Panc1 (cell line): ENCODE measurements at regions not wholly inside any gene's neighbourhood (a gene's known extent, or its start where the extent isn't known, plus 50 kb on each side); places are given as distances from the start of the nearest gene placed in this dataset.

ENCODE experiments used
- TF ChIP-seq, protein P1 (sequence below), 2 experiments: IDR thresholded peaks; 2 replicates each; pipeline ENCODE4 v1.6.1; 2011 to 2012; ENCODE audit warnings: low read depth in 2 of 2, control low read depth in 1 of 2, low read length in 1 of 2, mild to moderate bottlenecking in 1 of 2, moderate library complexity in 1 of 2; ENCODE audit not compliant: insufficient read depth in 1 of 2
- TF ChIP-seq, protein P2 (sequence below): fragments of 450-650 bp; IDR thresholded peaks from 2 replicates; pipeline ENCODE4 v1.5.1; 2017; ENCODE audit warnings: mild to moderate bottlenecking

DNA sequence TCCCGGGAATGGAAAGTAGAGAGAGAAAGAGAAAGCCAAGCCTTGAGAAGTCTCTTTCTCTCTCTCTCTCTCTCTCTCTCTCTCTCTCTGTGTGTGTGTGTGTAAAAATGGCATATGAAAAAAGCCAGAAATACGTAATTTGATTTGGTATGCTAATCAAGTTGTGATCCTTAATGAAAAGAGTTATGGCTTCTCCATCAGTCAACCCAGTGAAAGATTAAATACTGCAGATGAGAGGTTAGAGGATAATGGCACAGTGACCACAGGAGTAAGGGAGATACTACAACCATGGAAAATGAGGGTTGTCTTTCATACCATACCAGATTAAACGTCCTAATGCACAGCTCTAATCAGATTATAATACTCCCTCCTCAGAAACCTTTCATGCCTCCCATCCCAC lies 193.5 kb upstream of the SOX2 start:
- TF ChIP-seq, protein P1, sequence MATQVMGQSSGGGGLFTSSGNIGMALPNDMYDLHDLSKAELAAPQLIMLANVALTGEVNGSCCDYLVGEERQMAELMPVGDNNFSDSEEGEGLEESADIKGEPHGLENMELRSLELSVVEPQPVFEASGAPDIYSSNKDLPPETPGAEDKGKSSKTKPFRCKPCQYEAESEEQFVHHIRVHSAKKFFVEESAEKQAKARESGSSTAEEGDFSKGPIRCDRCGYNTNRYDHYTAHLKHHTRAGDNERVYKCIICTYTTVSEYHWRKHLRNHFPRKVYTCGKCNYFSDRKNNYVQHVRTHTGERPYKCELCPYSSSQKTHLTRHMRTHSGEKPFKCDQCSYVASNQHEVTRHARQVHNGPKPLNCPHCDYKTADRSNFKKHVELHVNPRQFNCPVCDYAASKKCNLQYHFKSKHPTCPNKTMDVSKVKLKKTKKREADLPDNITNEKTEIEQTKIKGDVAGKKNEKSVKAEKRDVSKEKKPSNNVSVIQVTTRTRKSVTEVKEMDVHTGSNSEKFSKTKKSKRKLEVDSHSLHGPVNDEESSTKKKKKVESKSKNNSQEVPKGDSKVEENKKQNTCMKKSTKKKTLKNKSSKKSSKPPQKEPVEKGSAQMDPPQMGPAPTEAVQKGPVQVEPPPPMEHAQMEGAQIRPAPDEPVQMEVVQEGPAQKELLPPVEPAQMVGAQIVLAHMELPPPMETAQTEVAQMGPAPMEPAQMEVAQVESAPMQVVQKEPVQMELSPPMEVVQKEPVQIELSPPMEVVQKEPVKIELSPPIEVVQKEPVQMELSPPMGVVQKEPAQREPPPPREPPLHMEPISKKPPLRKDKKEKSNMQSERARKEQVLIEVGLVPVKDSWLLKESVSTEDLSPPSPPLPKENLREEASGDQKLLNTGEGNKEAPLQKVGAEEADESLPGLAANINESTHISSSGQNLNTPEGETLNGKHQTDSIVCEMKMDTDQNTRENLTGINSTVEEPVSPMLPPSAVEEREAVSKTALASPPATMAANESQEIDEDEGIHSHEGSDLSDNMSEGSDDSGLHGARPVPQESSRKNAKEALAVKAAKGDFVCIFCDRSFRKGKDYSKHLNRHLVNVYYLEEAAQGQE (IDR thresholded peaks at IDR 0.05; ENCODE audit: insufficient read depth in 1 of 2, low read depth in 2 of 2, low read length in 1 of 2), result no peak
- TF ChIP-seq, protein P2, sequence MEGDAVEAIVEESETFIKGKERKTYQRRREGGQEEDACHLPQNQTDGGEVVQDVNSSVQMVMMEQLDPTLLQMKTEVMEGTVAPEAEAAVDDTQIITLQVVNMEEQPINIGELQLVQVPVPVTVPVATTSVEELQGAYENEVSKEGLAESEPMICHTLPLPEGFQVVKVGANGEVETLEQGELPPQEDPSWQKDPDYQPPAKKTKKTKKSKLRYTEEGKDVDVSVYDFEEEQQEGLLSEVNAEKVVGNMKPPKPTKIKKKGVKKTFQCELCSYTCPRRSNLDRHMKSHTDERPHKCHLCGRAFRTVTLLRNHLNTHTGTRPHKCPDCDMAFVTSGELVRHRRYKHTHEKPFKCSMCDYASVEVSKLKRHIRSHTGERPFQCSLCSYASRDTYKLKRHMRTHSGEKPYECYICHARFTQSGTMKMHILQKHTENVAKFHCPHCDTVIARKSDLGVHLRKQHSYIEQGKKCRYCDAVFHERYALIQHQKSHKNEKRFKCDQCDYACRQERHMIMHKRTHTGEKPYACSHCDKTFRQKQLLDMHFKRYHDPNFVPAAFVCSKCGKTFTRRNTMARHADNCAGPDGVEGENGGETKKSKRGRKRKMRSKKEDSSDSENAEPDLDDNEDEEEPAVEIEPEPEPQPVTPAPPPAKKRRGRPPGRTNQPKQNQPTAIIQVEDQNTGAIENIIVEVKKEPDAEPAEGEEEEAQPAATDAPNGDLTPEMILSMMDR, result no peak
